HG02943 (cell line): ENCODE measurements at regions not wholly inside any gene's neighbourhood (a gene's known extent, or its start where the extent isn't known, plus 50 kb on each side); places are given as distances from the start of the nearest gene placed in this dataset.

Experiments
- ATAC-seq: cut with Tn5 transposase; IDR thresholded peaks from one replicate; pipeline ENCODE4 v1.9.1; 2021; ENCODE audit warnings: mild to moderate bottlenecking, low read depth, moderate library complexity; ENCODE audit not compliant: unreplicated experiment

DNA sequence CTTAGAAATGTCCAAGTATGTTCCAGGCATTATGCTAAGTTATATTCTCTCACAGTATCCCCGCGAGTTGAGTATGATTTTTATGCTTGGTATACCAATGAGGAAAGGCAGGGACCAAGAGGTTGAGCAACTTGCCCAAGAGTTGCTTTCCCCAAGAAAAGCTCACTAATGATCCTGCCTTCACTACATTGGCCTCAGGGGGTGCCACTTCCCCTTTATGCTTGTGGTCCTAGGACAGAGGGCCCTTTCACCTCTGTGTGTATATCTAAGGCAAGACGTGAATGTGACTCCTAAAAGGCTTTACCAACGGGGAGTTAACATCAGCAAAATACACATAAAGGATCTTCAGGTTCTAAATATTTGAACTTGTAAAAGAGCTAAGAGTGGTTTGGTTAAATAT, 164.4 kb upstream of the CPEB2 start:
- ATAC-seq, result no peak

DNA sequence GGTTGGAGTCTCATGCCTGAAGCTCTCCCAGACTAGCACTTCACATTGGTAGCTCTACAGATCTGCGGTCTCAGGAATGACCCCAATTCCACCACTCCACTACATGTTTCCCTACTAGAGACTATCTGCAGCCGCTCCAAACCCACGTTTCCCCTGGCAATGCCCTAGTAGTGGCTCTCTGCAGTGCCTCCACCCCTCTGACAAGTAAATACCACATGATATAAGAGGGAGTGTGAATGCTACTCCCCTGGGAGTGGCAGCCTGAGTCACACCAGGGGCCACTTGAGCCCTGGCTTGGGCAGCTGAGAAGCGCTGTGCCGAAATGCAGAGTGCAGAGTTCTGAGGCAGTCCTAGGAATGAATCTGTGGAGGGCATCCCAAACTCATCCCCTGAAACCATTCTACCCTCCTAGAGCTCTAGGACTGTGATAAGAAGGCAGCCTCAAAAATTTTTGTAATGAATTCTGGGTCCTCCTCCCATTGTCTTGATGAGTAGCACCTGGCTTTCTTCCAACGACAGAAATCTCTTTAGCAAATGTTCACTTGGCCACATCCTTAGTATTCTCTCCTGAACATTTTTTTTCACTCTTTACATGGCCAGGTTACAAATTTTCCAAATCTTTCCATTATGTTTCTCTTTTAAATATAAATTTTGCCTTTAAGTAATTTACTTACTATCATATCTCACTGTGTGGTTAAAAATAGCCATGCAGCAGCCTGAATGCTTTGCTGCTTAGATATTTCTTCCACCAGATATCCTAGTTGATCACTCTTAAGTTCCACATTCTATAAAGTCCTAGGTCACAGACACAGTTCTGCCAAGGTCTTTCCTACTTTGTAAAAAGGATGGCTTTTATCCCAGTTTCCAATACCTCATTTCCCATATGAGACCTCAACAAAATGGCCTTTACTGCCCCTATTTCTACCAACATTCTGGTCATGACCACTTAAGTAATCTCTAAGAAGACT, 160.2 kb upstream of the CPEB2 start:
- no peak for ATAC-seq

DNA sequence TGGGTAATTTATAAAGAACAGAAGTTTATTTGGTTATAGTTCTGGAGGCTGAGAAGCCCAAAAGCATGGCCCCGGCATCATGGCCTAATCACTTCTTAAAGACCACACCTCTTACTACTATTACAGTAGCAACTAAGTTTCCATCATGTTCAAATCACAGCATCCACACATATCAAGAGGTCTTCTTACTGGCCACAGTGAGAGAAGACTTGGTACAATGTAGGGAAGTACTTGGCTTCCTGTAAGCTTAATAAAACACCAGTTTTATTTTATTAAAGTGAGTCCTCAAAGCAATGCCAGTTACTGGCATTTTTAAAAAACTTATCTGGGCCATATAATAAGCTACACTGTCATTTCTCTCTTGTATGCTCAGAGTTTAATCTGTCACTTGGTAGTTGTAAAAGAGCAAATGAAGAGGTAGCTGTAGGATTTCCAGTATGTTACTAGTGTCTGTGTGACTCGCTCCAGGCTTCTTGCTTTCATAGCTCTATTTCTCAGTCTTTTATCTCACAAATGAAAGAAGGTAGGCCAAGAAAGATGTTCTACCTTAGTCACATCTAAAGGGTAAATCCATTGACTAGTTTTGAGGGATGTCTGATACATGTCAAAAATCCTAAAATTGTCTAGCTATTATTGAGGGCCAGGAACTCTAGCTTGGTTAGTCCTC, 159.2 kb upstream of the CPEB2 start:
- no peak for ATAC-seq

DNA sequence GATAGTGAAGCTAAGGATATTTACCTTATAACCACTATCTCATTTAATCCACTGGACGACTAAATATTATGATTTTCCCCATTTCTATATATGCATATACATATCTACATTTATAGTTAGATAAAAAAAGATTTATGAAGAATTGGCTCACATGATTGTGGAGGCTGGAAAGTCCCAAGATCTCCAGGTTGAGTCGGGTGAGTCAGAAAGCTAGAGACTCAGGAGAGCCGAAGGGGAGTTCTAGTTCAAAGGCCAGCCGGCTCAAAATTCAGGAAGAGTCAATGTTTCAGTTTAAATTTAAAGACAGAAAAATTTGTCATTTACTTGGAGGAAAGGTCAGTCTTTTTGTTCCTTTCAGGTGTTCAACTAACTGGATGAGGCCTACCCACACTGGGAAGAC, 158.2 kb upstream of the CPEB2 start:
- ATAC-seq, result no peak

DNA sequence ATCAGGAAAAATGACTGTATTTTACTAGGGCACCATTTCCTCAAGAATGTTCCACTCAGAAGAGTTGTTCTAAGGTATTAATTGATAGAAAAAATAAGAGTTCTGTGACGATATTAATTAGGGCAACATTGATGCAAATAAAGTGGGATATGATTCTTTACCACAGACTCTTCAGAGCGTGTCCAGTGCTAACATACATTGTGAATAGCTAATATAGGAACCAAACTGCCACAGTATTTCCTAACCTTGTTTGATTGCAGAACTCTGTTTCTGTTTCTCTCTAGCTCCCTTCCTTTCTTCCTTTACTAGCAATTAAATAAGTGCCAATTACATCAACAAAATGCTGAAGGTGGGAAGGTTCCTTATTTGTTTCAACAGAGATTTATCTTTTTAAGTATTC, 154.1 kb upstream of the CPEB2 start:
- ATAC-seq, result no peak

DNA sequence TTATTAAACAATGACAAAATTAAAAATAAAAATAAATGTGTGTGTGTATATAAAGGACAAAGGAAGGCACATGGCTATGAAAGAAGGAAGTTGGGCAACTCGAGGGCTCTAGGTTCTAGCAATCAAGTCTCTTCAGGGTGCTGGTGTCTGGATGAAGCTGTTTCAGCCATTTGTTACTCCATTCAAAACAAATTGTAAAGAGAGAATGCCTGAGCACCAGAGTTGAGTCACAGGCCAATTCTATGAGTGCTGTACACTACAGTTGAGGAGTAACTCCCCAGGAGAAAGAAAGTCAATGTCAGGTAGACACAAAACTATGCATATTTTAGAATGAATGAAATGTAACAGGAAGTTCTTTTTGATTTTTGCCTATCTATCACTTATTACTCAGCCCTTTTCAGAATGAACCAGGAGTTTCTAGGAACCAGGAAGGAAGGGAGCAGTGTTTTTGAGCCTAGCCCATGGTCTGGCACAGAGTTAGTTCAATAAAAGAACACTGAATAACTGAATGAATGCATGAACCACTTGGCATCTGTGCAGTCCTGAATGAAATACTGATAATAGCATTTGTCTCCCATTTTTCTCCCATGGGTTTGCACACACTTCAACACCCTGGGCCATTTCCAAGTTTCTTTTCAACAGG, 151.7 kb upstream of the CPEB2 start:
- ATAC-seq, result no peak

DNA sequence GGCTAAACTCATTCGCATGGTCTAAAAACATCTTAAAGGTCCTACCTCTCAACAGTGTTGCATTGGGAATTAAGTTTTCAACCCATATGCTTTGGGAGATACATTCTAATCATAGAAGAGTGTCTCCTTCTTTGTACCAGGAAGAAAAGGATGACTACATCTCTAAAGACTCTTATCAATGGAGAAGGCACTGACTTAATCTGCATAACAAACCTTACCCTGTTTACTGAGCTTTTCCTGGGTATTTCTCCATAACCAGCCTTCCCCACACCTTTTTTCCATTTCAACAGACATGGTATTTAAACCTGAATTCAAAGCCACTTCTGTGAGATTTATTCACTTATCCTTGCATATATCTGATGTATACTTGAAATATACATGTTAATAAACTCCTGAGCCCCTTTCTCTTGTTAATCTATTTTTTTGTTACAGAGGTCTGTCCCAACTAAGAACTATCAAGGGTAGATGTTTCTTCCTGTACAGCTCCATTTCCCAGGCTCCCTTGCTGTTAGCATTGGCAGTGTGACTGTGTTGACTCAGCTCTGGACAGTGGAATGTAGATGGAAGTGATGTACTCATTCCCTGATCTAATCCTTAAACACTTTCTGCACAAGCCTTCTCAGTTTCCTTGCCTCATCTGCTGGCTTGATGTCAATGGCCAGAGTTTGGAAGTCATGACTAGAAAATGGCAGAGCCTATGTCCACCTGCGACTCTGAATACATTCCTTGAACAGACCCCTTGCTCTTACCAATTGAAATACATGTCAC, 148.9 kb upstream of the CPEB2 start:
- ATAC-seq, result no peak

DNA sequence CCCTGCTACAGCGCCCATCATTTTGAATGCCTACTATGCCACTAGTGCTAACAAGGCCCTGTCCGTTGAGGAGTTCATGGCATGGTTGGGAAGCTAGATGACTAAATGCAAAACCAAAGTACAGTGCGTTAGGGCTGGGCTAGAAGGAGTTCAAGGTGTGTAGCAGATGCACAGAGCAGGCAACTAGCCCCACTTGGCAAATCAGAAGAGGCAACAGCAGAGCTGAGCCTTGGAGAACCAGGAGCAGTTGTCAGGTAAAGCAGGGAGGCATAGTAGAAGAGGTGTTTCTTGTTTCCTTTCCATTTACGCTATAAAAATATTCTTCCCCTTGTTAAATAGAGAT, 146.6 kb upstream of the CPEB2 start:
- no peak for ATAC-seq

DNA sequence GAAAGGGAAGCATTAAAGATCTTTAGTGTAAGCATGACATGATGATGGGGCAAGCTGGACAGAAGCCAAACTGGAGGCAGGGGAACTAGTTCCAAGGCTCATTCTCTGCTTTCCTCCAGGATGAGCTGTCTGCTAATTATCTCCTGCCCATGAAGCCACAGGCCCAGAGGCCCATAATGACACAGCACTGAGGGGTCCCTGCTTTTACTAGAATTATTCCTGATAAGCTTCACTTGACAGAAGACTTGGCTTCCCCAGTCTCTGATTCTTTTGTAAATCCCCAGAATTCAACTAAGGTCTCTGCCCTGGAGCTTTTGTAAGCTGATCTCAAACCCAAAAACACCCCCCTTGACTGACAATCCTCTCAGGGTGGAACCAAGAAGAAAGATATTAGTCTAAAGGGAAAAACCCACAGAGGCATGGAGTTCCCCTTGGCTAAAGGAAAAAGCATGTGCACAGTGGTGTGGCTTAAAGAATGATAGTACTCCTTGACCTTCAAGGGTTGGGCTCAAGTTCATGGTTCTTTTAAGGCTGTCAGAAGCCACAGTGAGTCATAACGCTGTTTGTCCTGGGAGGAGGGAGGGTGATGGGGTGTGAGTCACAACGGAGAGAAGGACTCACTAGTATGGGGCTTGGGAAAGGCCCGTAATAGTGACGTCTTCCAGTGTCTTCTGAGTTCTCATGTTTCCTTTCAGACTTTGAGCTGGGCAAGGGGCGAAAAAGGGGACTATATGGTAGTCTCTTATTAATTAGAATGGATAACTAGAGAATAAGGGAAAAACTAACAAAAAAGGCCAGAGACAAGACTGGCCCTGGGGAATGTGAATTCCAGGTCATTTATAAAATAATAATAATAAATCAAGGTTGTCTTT, 146.0 kb upstream of the CPEB2 start:
- peak; percentile 96 for ATAC-seq

DNA sequence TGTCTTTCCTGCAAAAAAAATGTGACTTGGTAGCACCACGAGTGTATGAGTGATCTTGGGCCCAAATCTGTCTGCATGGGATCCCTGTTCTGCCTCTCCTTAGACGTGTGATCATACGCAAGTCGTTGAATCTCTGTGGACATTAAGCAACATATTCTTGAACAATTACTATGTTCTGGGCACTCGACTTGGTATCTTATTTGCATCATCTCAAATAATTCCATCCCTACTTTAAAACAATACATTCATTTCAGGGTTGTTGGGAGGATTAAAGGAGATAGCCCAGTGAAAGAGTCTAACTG, 145.4 kb upstream of the CPEB2 start:
- no peak for ATAC-seq

DNA sequence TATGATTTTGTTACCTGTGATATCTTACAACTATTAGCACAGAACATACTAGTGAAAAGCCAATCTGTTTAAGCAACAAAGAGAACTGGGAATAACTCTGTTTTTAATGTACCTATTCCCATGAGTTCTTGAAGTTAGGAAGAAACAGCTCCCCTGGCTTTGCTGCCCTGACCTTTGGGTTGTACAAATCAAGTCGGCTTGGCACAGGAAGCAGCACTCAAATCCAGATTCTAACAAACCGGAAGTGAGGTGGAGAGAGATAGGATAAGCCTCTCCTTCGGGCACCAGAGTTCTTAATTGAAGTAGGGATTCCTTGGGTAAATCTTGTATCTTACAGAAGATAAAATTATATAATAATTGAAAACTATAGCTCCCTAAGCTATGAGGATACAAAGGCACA, 144.8 kb upstream of the CPEB2 start:
- no peak for ATAC-seq

DNA sequence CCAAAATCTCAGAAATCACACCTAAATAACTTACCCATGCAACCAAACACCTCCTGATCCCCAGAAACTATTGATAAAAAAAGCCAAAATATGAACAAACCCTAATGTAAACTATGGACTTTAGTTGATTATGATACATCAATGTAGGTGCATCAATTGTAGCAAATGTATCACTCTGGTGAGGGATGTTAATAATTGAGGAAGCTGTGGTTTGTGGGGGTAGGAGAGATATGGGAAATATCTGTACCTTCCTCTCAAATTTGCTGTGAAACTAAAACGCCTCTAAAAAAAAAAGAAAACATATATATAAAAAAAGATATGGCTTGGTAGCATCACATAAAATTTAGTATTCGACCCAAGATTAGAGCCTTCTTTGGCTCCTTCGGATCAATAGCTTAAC, 144.3 kb upstream of the CPEB2 start:
- ATAC-seq, result no peak

DNA sequence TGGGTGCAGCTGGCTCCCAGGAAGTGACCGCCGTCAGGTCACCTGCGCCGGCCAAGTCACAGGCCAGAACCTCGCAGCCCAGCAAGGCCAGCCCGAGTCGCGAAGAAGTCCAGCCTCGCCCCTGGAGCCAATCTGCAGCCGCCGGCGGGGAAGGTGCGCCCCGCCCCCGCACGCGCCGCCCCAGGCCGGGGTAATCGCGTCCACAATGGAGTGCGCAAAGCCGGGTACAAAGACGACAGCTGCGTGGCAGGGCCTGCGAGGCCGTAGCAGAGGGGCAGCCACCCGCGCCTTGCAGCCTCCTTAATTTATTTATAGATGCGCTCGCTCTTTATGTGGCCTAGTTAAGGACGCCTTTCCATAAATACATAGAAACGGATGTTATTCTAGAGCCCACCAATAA, 139.4 kb upstream of the CPEB2 start:
- no peak for ATAC-seq

DNA sequence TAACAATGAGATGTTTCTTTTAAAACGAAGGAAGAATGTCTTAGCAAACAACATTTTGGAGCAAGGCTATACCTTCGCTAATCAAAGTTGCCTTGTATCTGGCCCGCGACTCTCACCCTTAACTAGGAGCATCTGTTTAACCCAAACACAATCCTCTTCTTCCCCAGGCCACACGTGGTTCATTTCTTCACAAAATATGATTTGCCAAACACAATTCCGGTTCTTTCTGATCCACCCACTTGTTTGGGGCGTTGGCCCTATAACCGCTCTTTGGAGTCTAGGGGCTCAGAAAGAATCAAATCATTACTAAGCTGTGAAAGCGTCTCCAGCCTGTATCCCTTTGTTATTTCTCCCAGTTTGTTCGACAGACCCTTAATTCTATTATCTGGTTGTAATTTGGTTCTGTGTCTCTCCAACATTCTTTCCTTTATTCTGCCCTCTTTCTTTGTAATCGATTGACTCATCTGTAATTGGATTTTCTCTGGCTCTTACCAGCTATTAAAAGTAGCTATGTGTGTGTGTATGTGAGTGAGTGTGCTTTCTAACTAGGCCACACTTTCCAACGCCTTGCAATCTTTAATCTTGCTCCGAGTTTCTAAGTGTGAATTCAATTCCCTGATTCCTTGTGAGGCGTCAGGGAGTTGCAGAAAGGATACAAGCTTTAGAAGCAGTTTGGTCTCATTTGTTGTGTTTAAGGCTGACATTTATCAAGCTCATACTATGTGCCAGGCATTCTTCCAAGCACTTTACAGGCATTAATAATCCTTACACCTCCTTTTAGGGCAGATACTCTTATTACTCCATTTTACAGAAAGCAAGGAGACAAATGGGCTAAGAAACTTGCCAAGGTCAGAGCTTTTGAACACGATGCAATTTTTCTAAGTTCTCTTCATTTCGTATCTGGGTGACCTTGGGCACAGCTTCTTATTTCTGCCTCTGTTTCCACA, 138.6 kb upstream of the CPEB2 start:
- ATAC-seq, result no peak

DNA sequence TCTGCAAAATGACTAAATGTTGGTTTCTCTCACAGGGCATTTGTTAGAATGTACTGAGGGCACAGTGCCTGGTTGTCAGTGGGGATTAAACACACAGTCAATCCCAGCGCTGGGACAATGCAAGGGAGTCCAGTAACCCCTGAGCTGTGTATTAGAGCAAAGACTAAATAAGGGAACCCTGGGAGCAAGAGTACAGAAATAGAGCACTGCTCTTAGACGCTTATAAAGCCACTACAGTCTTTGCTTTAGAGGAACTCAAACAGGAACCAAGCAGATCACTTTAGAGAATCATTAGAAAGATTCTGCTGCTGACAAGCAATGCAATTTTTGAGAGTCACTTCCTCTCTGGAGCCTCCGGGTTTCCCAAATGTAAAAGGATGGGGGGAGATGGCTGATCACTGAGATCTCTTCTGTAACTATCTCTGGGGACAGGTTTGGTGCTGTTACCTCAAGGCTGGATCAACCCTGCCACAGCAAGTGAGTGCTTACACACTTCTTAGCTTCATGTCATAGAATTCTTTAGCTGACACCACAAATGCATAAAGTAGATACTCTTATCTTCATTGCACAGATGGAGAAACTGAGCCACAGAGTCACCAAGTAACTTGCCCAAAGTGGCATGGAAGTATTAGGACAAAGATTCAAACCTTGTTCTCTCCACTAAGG, 137.8 kb upstream of the CPEB2 start:
- no peak for ATAC-seq

DNA sequence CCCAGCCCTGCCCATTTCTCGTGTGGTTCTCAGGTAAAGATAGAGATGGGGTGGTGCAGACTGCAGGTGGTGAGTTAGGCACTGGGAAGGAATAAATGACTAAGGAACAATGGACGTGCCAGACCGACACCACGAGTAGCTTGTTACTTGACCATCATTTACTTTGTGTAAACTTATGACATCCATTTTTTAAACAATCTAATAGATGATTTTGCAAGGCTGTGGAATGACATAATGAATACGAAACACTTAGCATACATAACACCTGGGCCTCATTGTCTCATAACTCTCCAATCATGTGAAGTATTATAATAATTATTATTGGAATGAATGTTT, 137.3 kb upstream of the CPEB2 start:
- no peak for ATAC-seq

DNA sequence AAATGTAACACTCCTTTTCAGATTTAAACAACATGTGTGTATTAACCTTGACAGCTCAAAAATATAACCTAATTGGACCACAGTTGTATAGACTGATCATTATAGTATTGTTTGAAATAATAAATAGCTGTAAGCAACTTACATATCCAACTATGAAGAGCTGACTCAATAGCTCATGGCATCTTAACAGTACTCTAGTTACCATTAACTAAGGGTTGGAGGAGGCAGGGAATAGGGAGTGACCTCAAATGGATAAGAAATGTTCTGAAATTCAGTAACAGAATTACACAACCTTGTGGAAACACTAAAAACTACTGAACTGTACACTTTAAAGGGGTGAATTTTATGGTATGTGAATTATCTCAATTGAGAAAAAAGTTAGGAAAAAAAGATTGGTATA, 136.5 kb upstream of the CPEB2 start:
- ATAC-seq, result no peak

DNA sequence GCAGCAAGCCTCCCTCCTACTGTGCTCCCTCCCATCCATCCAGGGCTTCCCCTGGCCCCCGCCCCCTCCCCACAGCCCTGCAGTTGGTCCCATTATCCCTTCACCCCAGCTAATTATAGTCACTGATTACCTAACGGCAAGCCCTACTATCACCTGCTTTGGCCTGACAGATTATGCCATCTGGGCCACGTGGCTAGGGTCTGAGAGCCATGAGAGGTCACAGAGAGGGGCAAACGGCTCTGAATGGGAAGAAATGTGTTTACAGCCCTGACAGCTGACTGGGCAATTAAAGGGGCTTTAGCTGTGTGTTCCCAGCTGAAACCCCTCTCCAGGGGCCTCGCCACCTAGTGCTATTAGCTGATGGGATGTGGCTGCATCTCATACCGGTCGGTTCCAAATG, 134.4 kb upstream of the CPEB2 start:
- ATAC-seq, result no peak
